ENCODE measurements at regions not wholly inside any gene's neighbourhood (a gene's known extent, or its start where the extent isn't known, plus 50 kb on each side); places are given as distances from the start of the nearest gene placed in this dataset.

GRCh38 chrX:145716226-145716625 is 101.4 kb upstream of the SLITRK2 start:
- no peak for TF ChIP-seq CTCF (IDR thresholded peaks at IDR 0.05)
- TF ChIP-seq EP300 (IDR thresholded peaks at IDR 0.05): no peak
- TF ChIP-seq POLR2A (IDR thresholded peaks at IDR 0.05): no peak

Data from tibial nerve (tissue), 4 donors.